Dermis microvascular lymphatic vessel endothelial cell (primary cell): ENCODE measurements at regions not wholly inside any gene's neighbourhood (a gene's known extent, or its start where the extent isn't known, plus 50 kb on each side); places are given as distances from the start of the nearest gene placed in this dataset.
"Not testable (repeated sequence)": the region's sequence is repeated elsewhere in the genome, so short reads cannot be mapped to it uniquely, and the experiment has no call there.

Source experiments
- DNase-seq, 2 donors: peaks; one replicate each; pipeline versions ENCODE4 v3.0.0 to v3.0.0-alpha.2; 2010; ENCODE audit warnings: low read depth in 2 of 2

DNA sequence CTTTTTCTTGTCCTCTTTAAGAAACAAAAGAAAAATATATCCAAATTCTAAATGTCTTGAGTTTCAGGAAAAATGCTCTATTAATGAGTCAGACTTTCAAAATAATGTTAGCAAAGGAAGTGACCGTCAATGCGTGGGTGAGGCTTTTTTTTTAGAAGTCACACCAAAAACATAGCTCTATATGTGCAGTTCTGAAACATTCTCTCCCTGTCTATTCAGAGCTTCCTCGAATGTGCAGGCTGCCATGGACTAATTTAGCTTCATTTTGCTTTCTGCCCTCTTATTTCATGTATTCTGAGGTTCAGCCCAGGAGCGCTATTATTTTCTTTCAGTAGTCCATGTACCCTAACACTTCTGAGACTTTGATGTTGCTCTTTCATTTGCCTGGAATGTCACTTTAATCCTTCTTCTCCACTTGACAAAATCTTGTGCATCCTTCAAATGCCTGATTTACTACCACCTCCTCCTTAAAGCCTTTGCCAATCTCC lies 72.5 kb upstream of the RASA1 start:
- peak in 1 of 2 donors; percentile 72 for DNase-seq

DNA sequence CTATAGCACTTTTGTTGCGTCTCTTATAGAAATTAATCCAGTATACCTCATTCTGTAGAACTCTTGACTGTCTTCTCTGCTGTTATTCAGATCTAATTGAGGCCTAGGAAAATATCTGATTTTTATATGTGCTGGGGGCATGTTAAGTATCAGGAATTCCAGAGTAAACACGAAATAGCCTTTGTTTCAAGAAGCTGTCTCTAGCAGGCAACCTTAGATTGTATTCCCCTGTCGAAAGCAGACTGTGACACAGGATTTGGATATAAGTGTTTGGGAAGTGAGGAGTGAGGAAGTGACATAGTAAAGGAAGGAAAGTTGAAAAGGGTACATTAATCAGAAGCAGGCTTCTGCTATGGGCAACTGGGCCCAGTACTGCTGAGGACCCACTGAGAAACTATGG lies 72.1 kb upstream of the RASA1 start:
- DNase-seq: peak in 1 of 2 donors; percentile 39

DNA sequence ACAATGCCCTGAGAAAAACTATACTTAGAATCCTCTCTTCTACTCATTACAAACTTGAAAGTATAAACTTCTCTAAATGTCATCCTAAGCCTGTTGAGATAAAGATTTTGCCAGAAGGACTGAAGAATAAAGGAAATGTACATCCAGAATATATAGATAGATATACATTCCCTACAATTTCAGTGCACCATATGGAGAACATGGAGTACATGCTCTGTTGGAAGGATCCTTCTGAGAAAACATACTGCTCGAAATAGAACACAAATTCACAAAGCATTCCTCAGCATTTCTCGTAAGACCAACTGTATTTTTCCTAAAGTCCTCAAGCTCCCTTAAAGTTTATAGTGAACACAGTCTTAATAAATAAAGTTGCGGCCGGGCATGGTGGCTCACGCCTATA lies 69.7 kb upstream of the RASA1 start:
- no peak for DNase-seq

DNA sequence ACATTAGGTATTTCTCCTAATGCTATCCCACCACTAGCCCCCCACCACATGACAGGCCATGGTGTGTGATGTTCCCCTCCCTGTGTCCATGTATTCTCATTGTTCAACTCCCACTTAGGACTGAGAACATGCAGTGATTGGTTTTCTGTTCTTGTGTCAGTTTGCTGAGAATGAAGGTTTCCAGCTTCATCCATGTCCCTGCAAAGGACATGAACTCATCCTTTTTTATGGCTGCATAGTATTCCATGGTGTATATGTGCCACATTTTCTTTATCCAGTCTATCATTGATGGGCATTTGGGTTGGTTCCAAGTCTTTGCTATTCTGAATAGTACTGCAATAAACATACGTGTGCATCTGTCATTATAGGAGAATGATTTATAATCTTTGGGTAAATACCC lies 68.4 kb upstream of the RASA1 start:
- not testable (repeated sequence) for DNase-seq

DNA sequence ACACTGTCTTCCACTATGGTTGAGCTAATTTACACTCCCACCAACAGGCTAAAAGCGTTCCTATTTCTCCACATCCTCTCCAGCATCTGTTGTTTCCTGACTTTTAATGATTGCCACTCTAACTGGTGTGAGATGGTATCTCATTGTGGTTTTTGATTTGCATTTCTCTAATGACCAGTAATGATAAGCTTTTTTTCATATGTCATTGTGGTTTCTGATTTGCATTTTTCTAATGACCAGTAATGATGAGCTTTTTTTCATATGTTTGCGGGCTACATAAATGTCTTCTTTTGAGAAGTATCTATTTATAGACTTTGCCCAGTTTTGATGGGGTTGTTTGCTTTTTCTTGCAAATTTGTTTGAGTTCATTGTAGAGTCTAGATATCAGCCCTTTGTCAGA lies 68.0 kb upstream of the RASA1 start:
- DNase-seq: not testable (repeated sequence)

DNA sequence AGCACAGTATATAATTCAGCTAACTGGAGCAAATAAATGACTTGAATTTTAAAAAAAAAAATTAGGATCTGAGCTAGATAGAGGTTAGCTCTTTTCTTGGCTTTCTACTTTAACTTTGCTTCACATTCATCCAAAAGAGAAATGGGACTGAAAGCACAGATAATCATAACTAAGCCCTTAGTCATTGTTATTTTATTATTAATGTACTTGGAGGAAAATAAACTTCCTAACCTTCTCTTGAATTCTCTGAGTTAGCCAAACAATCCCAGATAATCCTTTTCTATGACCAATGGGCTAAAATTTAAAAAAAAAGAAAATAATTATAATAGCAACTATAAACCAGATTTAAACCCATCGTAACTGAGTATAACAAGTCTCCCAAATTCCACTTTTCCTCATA lies 57.6 kb upstream of the RASA1 start:
- no peak for DNase-seq

DNA sequence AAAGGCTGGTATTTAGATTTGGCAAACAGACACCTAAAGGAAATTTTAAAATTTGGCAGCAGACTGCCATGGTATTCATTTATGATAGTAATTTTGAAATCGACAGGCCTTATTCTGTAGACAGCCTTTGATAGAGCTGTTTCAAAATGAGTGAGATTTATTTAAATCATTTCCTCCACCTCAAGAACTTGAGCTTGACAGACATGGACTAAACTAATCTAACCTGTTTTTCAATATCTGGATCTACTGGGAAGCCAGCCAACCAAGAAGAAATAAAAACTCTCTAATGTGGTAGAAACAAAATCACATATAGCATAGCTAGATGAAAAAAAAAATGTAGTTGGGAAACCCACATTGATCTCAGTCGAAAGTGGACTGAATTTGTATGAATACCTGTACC lies 56.9 kb upstream of the RASA1 start:
- peak in 1 of 2 donors; percentile 21 for DNase-seq

DNA sequence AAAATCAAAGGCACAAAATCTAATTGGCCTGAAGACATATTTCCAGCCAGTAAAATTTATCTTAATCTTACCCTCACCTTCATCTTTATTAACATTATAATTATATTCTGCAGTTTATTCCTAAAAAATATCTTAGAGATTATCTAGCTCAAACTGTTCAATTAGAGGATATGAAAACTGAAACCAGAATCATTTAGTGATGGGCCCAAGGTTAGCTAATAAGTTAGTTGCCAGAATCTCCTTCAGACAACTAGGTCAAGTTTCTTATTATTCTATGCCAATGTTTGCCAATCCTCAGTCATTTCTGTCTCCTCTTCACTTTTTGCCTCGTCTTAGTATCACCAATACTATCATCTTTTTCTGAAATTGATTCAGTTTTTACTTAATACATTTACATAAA lies 56.0 kb upstream of the RASA1 start:
- no peak for DNase-seq

DNA sequence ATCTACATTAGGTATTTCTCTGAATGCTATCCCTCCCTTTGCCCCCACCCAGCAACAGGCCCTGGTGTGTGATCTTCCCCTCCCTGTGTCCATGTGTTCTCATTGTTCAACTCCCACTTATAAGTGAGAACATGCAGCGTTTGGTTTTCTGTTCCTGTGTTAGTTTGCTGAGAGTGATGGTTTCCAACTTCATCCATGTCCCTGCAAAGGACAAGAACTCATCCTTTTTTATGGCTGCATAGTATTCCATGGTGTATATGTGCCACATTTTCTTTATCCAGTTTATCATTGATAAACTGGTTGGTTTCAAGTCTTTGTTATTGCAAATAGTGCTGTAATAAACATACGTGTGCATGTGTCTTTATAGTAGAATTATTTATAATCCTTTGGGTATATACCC lies 55.5 kb upstream of the RASA1 start:
- DNase-seq: not testable (repeated sequence)

DNA sequence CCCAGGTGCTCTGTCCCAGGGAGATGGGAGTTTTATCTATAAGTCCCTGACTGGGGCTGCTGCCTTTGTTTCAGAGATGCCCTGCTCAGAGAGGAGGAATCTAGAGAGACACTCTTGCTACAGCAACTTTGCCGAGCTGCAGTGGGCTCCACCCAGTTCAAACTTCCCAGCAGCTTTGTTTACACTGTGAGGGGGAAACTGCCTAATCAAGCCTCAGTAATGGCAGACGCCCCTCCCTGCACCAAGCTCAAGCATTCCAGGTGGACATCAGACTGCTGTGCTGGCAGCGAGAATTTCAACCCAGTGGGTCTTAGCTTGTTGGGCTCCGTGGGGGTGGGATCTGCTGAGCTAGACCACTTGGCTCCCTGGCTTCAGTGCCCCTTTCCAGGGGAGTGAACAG lies 50.2 kb upstream of the RASA1 start:
- DNase-seq: not testable (repeated sequence)
